ENCODE measurements at regions not wholly inside any gene's neighbourhood (a gene's known extent, or its start where the extent isn't known, plus 50 kb on each side); places are given as distances from the start of the nearest gene placed in this dataset.

DNA sequence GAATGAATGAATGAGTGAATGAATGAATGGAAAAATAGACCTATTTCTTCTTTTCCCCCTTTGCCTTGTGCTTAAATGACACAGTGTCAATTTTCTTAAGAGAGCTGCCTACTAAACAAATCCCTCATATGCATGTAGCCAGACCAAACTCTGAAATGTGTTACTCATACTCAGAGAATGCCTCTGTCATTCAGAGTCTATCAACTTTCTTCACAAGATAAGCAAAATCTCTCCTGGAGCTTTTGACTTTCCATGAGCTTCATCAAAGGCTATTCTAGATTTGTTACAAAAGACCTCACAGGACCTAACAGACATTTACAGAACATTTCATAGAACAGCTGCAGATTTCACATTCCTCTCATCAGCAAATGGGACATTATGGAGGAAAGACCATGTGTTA, 275.7 kb upstream of the MSX2 start:
- TF ChIP-seq, protein P1, sequence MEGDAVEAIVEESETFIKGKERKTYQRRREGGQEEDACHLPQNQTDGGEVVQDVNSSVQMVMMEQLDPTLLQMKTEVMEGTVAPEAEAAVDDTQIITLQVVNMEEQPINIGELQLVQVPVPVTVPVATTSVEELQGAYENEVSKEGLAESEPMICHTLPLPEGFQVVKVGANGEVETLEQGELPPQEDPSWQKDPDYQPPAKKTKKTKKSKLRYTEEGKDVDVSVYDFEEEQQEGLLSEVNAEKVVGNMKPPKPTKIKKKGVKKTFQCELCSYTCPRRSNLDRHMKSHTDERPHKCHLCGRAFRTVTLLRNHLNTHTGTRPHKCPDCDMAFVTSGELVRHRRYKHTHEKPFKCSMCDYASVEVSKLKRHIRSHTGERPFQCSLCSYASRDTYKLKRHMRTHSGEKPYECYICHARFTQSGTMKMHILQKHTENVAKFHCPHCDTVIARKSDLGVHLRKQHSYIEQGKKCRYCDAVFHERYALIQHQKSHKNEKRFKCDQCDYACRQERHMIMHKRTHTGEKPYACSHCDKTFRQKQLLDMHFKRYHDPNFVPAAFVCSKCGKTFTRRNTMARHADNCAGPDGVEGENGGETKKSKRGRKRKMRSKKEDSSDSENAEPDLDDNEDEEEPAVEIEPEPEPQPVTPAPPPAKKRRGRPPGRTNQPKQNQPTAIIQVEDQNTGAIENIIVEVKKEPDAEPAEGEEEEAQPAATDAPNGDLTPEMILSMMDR (conservative IDR thresholded peaks at IDR 0.05; ENCODE audit: low read length) = no peak
- no peak for TF ChIP-seq EZH2phosphoT487 (IDR thresholded peaks at IDR 0.05; ENCODE audit: borderline replicate concordance)

Measured in Loucy (cell line).